ENCODE measurements at regions not wholly inside any gene's neighbourhood (a gene's known extent, or its start where the extent isn't known, plus 50 kb on each side); places are given as distances from the start of the nearest gene placed in this dataset.

DNA sequence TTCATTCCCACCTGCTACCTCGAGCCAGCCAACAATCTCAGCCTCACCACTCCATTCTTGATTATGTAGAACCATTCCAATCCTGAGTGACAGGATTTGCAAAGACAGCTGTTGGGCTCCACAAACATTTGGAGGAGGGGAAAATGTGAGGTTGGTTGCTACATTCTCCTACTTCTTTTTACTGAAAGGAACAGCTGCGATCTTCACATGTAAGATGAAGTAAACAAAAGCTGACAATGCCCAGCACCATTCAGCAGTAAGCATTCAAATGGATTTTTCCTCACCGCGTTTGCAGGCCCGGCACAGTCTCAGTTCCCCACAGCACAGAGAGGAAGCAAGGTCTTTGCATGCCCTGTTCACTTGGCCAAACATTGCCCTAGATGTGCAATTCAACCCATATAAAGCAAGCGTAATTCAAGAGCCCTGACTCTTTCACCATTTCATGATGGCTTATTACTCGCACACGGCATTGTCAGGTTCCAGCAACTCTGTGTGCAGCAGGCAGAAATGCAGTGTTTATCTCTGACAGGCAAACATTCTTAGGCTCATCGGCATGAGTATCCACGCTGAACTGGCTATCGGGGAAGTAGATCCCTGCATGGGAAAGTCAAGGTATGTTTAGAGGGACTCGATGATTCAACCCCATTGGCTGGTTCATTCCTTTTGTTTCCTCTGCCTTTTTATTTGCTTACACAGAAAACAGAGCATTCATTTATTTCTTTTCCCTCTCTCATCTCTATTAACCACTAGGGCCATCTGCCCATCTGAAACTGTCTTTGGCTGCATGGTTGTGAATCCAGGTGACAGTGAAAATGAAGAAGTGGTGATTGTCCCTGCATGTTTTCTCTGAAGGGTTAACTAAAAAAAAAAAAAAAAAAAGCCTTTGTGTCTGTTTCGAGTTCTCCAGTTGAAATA is 236.1 kb upstream of the PLEKHG7 start:
- H3K4me1 Mint-ChIP-seq (ENCODE audit: insufficient read depth, unreplicated experiment) = peaks cover 15% of the 10 kb centered on the region

DNA sequence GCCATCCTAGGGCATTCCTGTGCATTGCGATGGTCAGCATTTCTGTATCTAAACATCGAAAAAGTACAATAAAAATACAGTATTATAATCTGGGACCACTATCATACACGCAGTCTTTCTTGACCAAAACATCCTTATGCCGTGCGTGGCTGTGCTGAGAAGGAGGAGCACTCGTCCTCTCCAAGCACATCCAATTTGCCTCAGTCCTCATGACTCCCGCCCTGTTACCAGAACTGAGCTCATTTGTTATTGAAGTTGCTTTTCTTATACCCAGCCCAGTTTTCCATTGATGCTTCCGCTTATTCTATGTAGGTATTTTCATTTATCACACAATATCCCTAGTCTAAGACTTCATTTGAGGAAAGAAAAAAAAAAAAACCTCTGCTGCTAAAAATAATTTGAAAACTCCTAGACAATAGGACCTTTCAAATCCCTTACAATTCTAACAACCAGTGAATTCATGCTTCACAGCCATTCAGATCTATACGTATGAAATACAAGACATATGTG is 236.9 kb upstream of the PLEKHG7 start:
- POLR2A ChIA-PET = interaction anchor here (0.7 kb wide), 1 partner anchor 132 kb away, joined by 3 read pairs; no protein-coding TSS in a partner anchor
- Mint-ChIP-seq H3K4me1 (ENCODE audit: insufficient read depth, unreplicated experiment) (peaks cover 15% of the 10 kb centered on the region), H3K4me3 (ENCODE audit: unreplicated experiment) (no peak overlapping the region), H3K36me3 (ENCODE audit: insufficient read depth, unreplicated experiment) (no peaks in the 10 kb centered on the region), H3K27me3 (ENCODE audit: insufficient read depth, unreplicated experiment) (no peaks in the 10 kb centered on the region), H3K27ac (ENCODE audit: low read depth, unreplicated experiment) (no peak overlapping the region), H3K9me3 (ENCODE audit: unreplicated experiment) (no peaks in the 10 kb centered on the region)
- TF ChIP-seq, protein P1, sequence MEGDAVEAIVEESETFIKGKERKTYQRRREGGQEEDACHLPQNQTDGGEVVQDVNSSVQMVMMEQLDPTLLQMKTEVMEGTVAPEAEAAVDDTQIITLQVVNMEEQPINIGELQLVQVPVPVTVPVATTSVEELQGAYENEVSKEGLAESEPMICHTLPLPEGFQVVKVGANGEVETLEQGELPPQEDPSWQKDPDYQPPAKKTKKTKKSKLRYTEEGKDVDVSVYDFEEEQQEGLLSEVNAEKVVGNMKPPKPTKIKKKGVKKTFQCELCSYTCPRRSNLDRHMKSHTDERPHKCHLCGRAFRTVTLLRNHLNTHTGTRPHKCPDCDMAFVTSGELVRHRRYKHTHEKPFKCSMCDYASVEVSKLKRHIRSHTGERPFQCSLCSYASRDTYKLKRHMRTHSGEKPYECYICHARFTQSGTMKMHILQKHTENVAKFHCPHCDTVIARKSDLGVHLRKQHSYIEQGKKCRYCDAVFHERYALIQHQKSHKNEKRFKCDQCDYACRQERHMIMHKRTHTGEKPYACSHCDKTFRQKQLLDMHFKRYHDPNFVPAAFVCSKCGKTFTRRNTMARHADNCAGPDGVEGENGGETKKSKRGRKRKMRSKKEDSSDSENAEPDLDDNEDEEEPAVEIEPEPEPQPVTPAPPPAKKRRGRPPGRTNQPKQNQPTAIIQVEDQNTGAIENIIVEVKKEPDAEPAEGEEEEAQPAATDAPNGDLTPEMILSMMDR (IDR thresholded peaks at IDR 0.05; ENCODE audit: unreplicated experiment) = no peak
- no TSS peak for BruUV-seq (replicated peaks)
- no peak for DNase-seq (ENCODE audit: unreplicated experiment)
- CTCF ChIA-PET = interaction anchor here (0.7 kb wide), 1 partner anchor 600 kb away, joined by 3 read pairs; no protein-coding TSS in a partner anchor
- intact Hi-C loops (cut with micrococcal nuclease) = no loop called here

More for the DNA sequence above, 236.1 kb upstream of the PLEKHG7 start:
- no peak for DNase-seq (ENCODE audit: unreplicated experiment)
- intact Hi-C loops (cut with micrococcal nuclease) = no loop called here
- Mint-ChIP-seq H3K27ac (ENCODE audit: low read depth, unreplicated experiment) (no peak overlapping the region), H3K9me3 (ENCODE audit: unreplicated experiment) (no peaks in the 10 kb centered on the region), H3K27me3 (ENCODE audit: insufficient read depth, unreplicated experiment) (no peaks in the 10 kb centered on the region), H3K4me3 (ENCODE audit: unreplicated experiment) (no peak overlapping the region), H3K36me3 (ENCODE audit: insufficient read depth, unreplicated experiment) (no peaks in the 10 kb centered on the region)
- POLR2A ChIA-PET = no interaction called here
- CTCF ChIA-PET = no interaction called here
- BruUV-seq (replicated peaks) = no TSS peak
- TF ChIP-seq, protein P1 (IDR thresholded peaks at IDR 0.05; ENCODE audit: unreplicated experiment) = no peak

DNA sequence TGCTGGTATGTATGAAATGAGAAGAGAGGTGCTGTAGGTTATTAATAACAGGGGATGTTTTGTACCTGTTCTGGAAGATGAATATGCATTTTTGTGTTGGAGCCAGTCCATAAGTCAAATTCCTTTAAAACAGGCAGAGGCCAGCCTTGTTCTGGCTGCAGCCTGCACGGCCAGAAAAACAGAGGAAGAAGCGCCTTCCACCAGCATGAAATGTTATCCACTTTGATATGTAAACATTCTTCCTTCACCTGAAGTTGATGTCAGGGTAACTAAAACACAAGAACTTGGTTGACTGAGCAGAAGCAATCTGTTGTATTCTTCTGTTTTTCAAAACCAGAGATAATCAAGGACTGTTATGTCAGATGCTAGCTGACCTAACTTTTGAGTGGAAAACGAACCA is 237.9 kb upstream of the PLEKHG7 start:
- H3K9me3 Mint-ChIP-seq (ENCODE audit: unreplicated experiment) = no peaks in the 10 kb centered on the region
- H3K27me3 Mint-ChIP-seq (ENCODE audit: insufficient read depth, unreplicated experiment) = no peaks in the 10 kb centered on the region
- TF ChIP-seq, protein P1 (IDR thresholded peaks at IDR 0.05; ENCODE audit: unreplicated experiment) = no peak
- CTCF ChIA-PET = no interaction called here
- BruUV-seq (replicated peaks) = no TSS peak
- H3K36me3 Mint-ChIP-seq (ENCODE audit: insufficient read depth, unreplicated experiment) = no peaks in the 10 kb centered on the region
- POLR2A ChIA-PET = interaction anchor here (0.7 kb wide), 1 partner anchor 193 kb away, joined by 4 read pairs; no protein-coding TSS in a partner anchor
- H3K27ac Mint-ChIP-seq (ENCODE audit: low read depth, unreplicated experiment) = no peak overlapping the region
- DNase-seq (ENCODE audit: unreplicated experiment) = no peak
- intact Hi-C loops (cut with micrococcal nuclease) = no loop called here
- peaks cover 15% of the 10 kb centered on the region for H3K4me1 Mint-ChIP-seq (ENCODE audit: insufficient read depth, unreplicated experiment)
- no peak overlapping the region for H3K4me3 Mint-ChIP-seq (ENCODE audit: unreplicated experiment)

DNA sequence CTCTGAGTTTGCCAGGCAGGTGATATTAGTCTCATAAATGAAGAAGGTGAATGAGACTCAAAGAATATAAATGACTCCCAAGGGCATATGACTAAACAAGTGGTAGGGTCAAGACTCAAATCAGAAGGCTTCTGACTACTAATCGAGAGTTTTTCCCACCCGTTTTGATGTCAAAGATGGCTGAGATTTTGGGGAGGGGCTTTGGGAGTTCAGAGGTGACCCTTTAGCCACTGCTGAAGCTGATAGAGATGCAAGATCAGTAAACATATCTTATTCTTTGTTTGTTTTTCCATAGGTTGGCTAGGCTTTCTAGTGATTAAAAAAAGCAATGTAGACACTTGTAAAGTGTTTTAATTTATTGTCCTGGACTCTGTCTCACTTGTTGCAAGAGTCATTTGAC is 239.6 kb upstream of the PLEKHG7 start:
- Mint-ChIP-seq H3K36me3 (ENCODE audit: insufficient read depth, unreplicated experiment) (no peaks in the 10 kb centered on the region), H3K9me3 (ENCODE audit: unreplicated experiment) (no peaks in the 10 kb centered on the region), H3K27ac (ENCODE audit: low read depth, unreplicated experiment) (no peak overlapping the region), H3K27me3 (ENCODE audit: insufficient read depth, unreplicated experiment) (no peaks in the 10 kb centered on the region), H3K4me1 (ENCODE audit: insufficient read depth, unreplicated experiment) (peaks cover 11% of the 10 kb centered on the region), H3K4me3 (ENCODE audit: unreplicated experiment) (no peak overlapping the region)
- TF ChIP-seq, protein P1 (IDR thresholded peaks at IDR 0.05; ENCODE audit: unreplicated experiment) = no peak
- DNase-seq (ENCODE audit: unreplicated experiment) = no peak
- CTCF ChIA-PET = no interaction called here
- intact Hi-C loops (cut with micrococcal nuclease) = no loop called here
- POLR2A ChIA-PET = interaction anchor here (1.0 kb wide), 1 partner anchor 9 kb away, joined by 3 read pairs; no protein-coding TSS in a partner anchor
- no TSS peak for BruUV-seq (replicated peaks)

All from MCF 10A (cell line).